K562 (cell line): ENCODE measurements at regions not wholly inside any gene's neighbourhood (a gene's known extent, or its start where the extent isn't known, plus 50 kb on each side); places are given as distances from the start of the nearest gene placed in this dataset.

Source experiments
- ARID4B ChIP-seq: sonication (generic); formaldehyde crosslinking; IDR thresholded peaks from 2 replicates; pipeline ENCODE4 v1.8.0; 2022; ENCODE audit warnings: mild to moderate bottlenecking, missing genetic modification reagents
- EP300 ChIP-seq: IDR thresholded peaks from 2 replicates; pipeline ENCODE4 v1.6.1; 2012; ENCODE audit warnings: low read length, improper control_type of control experiment
- HDAC1 ChIP-seq, 2 experiments: fragments of 450-650 bp; IDR thresholded peaks; 2 replicates each; pipeline ENCODE4 v1.6.1; 2016 to 2017; ENCODE audit warnings: inconsistent platforms in 1 of 2, mild to moderate bottlenecking in 1 of 2, moderate library complexity in 1 of 2
- HDAC2 ChIP-seq: fragments of 450-650 bp; IDR thresholded peaks from 2 replicates; pipeline ENCODE4 v1.6.1; 2016; ENCODE audit warnings: mild to moderate bottlenecking
- IRF9 ChIP-seq: fragments of 450-650 bp; IDR thresholded peaks from 2 replicates; pipeline ENCODE4 v1.6.1; 2016; ENCODE audit warnings: missing biosample characterization, missing genetic modification characterization
- MLLT1 ChIP-seq, 2 experiments: fragments of 450-650 bp; IDR thresholded peaks; 2 replicates each; pipeline ENCODE4 v1.6.1; 2016
- MNT ChIP-seq, 2 experiments: fragments of 450-650 bp; conservative IDR thresholded peaks; 2 replicates each; pipeline ENCODE4 v1.6.1; 2017; ENCODE audit warnings: mild to moderate bottlenecking in 2 of 2, moderate library complexity in 2 of 2
- NCOA2 ChIP-seq, 2 experiments: fragments of 450-650 bp; IDR thresholded peaks; 2 replicates each; pipeline ENCODE4 v1.6.1; 2018; ENCODE audit warnings: mild to moderate bottlenecking in 2 of 2, moderate library complexity in 1 of 2; ENCODE audit not compliant: partially characterized antibody in 2 of 2
- POLR2A ChIP-seq: fragments of 450-650 bp; conservative IDR thresholded peaks from 2 replicates; pipeline ENCODE4 v1.6.1; 2016
- POLR2AphosphoS5 ChIP-seq: IDR thresholded peaks from 2 replicates; pipeline ENCODE4 v1.6.1; 2011; ENCODE audit warnings: mild to moderate bottlenecking, low read depth, low read length, moderate library complexity; ENCODE audit not compliant: control insufficient read depth, insufficient read depth
- POU5F1 ChIP-seq: fragments of 150-350 bp; IDR thresholded peaks from 2 replicates; pipeline ENCODE4 v1.6.1; 2014; ENCODE audit warnings: borderline replicate concordance, low read length, low read depth, mild to moderate bottlenecking; ENCODE audit not compliant: partially characterized antibody
- SPI1 ChIP-seq: IDR thresholded peaks from 2 replicates; pipeline ENCODE4 v1.6.1; 2011; ENCODE audit warnings: low read depth, low read length, control low read depth, borderline replicate concordance
- TAL1 ChIP-seq: fragments of 450-650 bp; IDR thresholded peaks from 2 replicates; pipeline ENCODE4 v1.6.1; 2016; ENCODE audit warnings: mild to moderate bottlenecking
- UBTF ChIP-seq, 2 experiments: IDR thresholded peaks; 2 replicates each; pipeline ENCODE4 v1.6.1; 2012; ENCODE audit warnings: improper control_type of control experiment in 2 of 2, low read depth in 2 of 2, low read length in 2 of 2, borderline replicate concordance in 1 of 2

DNA sequence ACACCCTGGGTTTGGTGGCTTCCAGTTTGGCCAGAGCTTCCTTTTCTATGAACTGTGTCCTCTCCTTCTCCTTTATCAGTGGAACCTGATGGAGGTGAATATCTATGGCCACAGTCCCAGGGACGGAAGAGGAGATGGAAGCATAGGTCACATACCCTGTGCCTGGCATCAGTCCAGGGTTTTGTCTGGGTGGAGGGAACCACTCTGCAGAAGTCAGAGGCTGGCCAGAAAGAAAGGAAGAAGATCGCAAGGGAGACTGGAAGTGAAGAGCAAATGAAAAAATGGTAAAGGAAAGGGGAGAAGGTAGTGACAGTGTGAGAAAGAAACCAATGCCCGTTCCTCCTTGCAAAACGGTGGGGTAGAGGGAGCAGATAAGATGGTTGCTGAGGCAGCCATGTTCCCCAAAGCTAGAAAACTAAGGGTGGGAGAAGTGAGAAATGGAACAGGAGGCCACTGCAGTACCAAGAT lies 77.9 kb upstream of the HECW1 start (continued):
- TF ChIP-seq POU5F1 (no peak), HDAC1 (IDR thresholded peaks at IDR 0.05) (0 out of 4 replicates have a peak, but pooled peaks of 1 of the 2 experiments have one; percentile 28), UBTF (IDR thresholded peaks at IDR 0.05; ENCODE audit: borderline replicate concordance in 1 of 2, low read depth in 2 of 2, low read length in 2 of 2) (0 out of 4 replicates have a peak, but pooled peaks of 1 of the 2 experiments have one; percentile 72), HDAC2 (peak; percentile 69; the same call in 1 of the 2 replicates), ARID4B (CRISPR knock-in tag) (no peak), MLLT1 (IDR thresholded peaks at IDR 0.05) (peak in 1 of 2 experiments; percentile 32; a peak in 1 of 4 replicates), IRF9 (tag) (0 out of 2 replicates have a peak, but pooled peaks have one; percentile 43), MNT (conservative IDR thresholded peaks at IDR 0.05) (peak in 1 of 2 experiments; percentile 46; a peak in 1 of 4 replicates), POLR2AphosphoS5 (peak; percentile 66), NCOA2 (IDR thresholded peaks at IDR 0.05; ENCODE audit: partially characterized antibody in 2 of 2) (peak in 1 of 2 experiments; percentile 20), EP300 (peak; percentile 87; the same call in 1 of the 2 replicates), POLR2A (peak; percentile 25; the same call in 1 of the 2 replicates), SPI1 (peak; percentile 2; the same call in 1 of the 2 replicates), TAL1 (peak; percentile 73)
